GM12878 (cell line): ENCODE measurements at regions not wholly inside any gene's neighbourhood (a gene's known extent, or its start where the extent isn't known, plus 50 kb on each side); places are given as distances from the start of the nearest gene placed in this dataset.
A peak's percentile ranks its signal among the peaks of the same experiment; 100 is the strongest.

Experiments
- ATAC-seq: fragments of 200-7000 bp; cut with Tn5 transposase; 3 replicates; pipeline ENCODE4 v1.9.1; 2020; ENCODE audit warnings: mild to moderate bottlenecking, moderate library complexity
- BruUV-seq: library from RNA; stranded (reverse); fragments of 400-500 nt; replicated peaks from 2 replicates; lab custom pipeline; 2021; lab: Mats Ljungman, UMichigan
- CTCF ChIA-PET: fragments of 300-600 bp; sonication (Branson Sonifier 250); formaldehyde crosslinking; extraction: SDS; loops from one replicate; lab custom pipeline; 2021; ENCODE audit warnings: inconsistent platforms; lab: Yijun Ruan, JAX
- POLR2A ChIA-PET: fragments of 350-600 bp; formaldehyde crosslinking; extraction: SDS; loops from one replicate; lab custom pipeline; 2021; ENCODE audit warnings: inconsistent platforms; lab: Charles Lee
- RAD21 ChIA-PET: fragments of 300-600 bp; sonication (Branson Sonifier 250); formaldehyde crosslinking; loops from one replicate; lab custom pipeline; 2023; ENCODE audit warnings: antibody characterized with exemption; ENCODE audit not compliant: unreplicated experiment; lab: Charles Lee
- SMC1A ChIA-PET: fragments of 300-600 bp; sonication (Branson Sonifier 250); formaldehyde crosslinking; loops from one replicate; lab custom pipeline; 2023; ENCODE audit not compliant: unreplicated experiment, uncharacterized antibody; lab: Charles Lee
- DNase-seq: peaks from one replicate; pipeline ENCODE4 v3.0.0-alpha.2; 2011; ENCODE audit warnings: low read depth, low spot score
- FAIRE-seq: peaks from 3 replicates; lab custom pipeline; 2011; peaks lifted over from hg19 to GRCh38; lab: Jason Lieb, UNC
- H2AFZ ChIP-seq: 2 replicates; pipeline ENCODE4 v1.6.0; 2011; ENCODE audit warnings: low read depth, low read length, control low read depth; ENCODE audit not compliant: control insufficient read depth
- H3K27ac ChIP-seq: 2 replicates; pipeline ENCODE4 v1.5.1; 2011; ENCODE audit warnings: control low read depth; ENCODE audit not compliant: control insufficient read depth, insufficient read depth
- H3K27me3 ChIP-seq, 2 experiments: replicated peaks in 1 of 2; 2 replicates each; pipeline versions ENCODE4 v1.6.0 to v1.6.1; 2011; ENCODE audit warnings: low read length in 1 of 2; ENCODE audit not compliant: control insufficient read depth in 2 of 2, insufficient read depth in 2 of 2
- H3K36me3 ChIP-seq, 2 experiments: 2 replicates each; pipeline ENCODE4 v1.5.1; 2011; ENCODE audit warnings: low read length in 1 of 2; ENCODE audit not compliant: control insufficient read depth in 2 of 2, insufficient read depth in 2 of 2
- H3K4me1 ChIP-seq: 2 replicates; pipeline ENCODE4 v1.6.1; 2011; ENCODE audit warnings: mild to moderate bottlenecking, low read length, moderate library complexity, mixed read lengths; ENCODE audit not compliant: control insufficient read depth, insufficient read depth
- H3K4me2 ChIP-seq: 2 replicates; pipeline ENCODE4 v1.6.0; 2011; ENCODE audit warnings: control low read depth; ENCODE audit not compliant: control insufficient read depth, insufficient read depth
- H3K4me3 ChIP-seq: fragments of 200-600 bp; sonication (generic); 2 replicates; pipeline ENCODE4 v1.5.1; 2016
- H3K79me2 ChIP-seq: 2 replicates; pipeline ENCODE4 v1.6.0; 2011; ENCODE audit warnings: low read length; ENCODE audit not compliant: control insufficient read depth, insufficient read depth
- H3K9ac ChIP-seq: 2 replicates; pipeline ENCODE4 v1.8.0; 2011; ENCODE audit warnings: low read length, control low read depth, mixed read lengths; ENCODE audit not compliant: control insufficient read depth, insufficient read depth
- H3K9me3 ChIP-seq: replicated peaks from 3 replicates; pipeline ENCODE4 v1.5.1; 2011; ENCODE audit warnings: mild to moderate bottlenecking, low read length; ENCODE audit not compliant: control insufficient read depth, insufficient read depth
- H4K20me1 ChIP-seq: 2 replicates; pipeline ENCODE4 v1.6.0; 2011; ENCODE audit not compliant: control insufficient read depth, insufficient read depth
- MEF2A ChIP-seq: IDR thresholded peaks from 2 replicates; pipeline ENCODE4 v1.6.1; 2011; ENCODE audit warnings: low read depth, mild to moderate bottlenecking, low read length, moderate library complexity; ENCODE audit not compliant: insufficient read depth
- NFYB ChIP-seq: IDR thresholded peaks from 2 replicates; pipeline ENCODE4 v1.6.1; 2011; ENCODE audit warnings: low read depth, mild to moderate bottlenecking, low read length, improper control_type of control experiment, moderate library complexity; ENCODE audit not compliant: insufficient read depth
- YBX1 ChIP-seq: fragments of 450-650 bp; IDR thresholded peaks from 2 replicates; pipeline ENCODE4 v1.6.1; 2016; ENCODE audit warnings: antibody characterized with exemption
- ZNF24 ChIP-seq: fragments of 450-650 bp; IDR thresholded peaks from 2 replicates; pipeline ENCODE4 v1.6.1; 2017; ENCODE audit warnings: antibody characterized with exemption, mild to moderate bottlenecking
- WGBS: methylation state at CpG from one replicate; pipeline ENCODE4 v1.1.6; 2016; ENCODE audit warnings: low lambda C conversion rate; ENCODE audit not compliant: insufficient replicate concordance, insufficient coverage; ENCODE audit errors: missing lambda C conversion rate; 5-methylcytosine and 5-hydroxymethylcytosine counted together
- in situ Hi-C: fragments of 300-500 bp; cut with MboI; formaldehyde crosslinking; loops from 9 replicates; pipeline ENCODE4 v1.14.3; 2018; ENCODE audit warnings: mixed read lengths
- intact Hi-C: fragments of 100-400 bp; cut with micrococcal nuclease; formaldehyde crosslinking; loops from one replicate; pipeline ENCODE4 v1.14.2; 2022; ENCODE audit not compliant: unreplicated experiment
- TF ChIP-seq, protein P1 (sequence below): IDR thresholded peaks from 2 replicates; pipeline ENCODE4 v1.6.1; 2011; ENCODE audit warnings: mild to moderate bottlenecking, low read depth, low read length, moderate library complexity; ENCODE audit not compliant: insufficient replicate concordance
- TF ChIP-seq, protein P2 (sequence below): fragments of 450-650 bp; formaldehyde crosslinking; IDR thresholded peaks from 2 replicates; pipeline ENCODE4 v1.5.0; 2022; ENCODE audit warnings: mild to moderate bottlenecking, missing genetic modification characterization

DNA sequence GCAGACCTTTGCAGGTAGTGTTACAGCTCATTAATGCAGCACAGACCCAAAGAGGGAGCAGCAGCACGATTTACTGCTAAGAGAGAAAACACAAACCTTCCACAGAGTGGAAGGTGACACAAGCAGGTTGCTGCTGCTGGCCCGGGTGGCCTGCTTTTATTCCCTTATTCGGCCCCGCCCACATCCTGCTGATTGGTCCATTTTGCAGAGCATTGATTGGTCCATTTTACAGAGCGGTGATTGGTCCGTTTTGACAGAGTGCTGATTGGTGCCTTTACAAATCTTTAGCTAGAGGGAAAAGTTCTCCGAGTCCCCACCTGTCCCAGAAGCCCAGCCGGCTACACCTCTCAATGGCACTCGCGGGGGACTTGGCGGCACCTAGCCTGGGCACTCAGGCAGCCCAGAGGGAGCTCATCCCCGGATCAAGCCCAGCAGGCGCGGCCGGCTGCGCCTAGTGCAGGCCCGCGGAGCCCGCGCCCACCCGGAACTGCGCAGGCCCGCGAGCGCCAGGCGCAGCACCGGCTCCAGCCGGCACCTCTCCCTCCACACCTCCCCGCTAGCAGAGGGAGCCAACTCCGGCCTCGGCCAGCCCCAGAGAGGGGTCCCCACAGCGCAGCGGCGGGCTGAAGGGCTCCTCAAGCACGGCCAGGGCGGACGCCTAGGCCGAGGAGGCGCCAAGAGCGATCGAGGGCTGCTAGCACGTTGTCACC lies 825.6 kb upstream of the HS6ST1 start:
- FAIRE-seq = no peak
- RAD21 ChIA-PET = no interaction called here
- Histone ChIP-seq H3K27me3 (no peaks in the 10 kb centered on the region), H4K20me1 (no peaks in the 10 kb centered on the region), H3K9ac (no peak overlapping the region), H3K36me3 (no peaks in the 10 kb centered on the region), H3K27ac (no peak overlapping the region), H3K4me1 (no peaks in the 10 kb centered on the region), H3K4me2 (no peak overlapping the region), H2AFZ (no peak overlapping the region), H3K4me3 (no peak overlapping the region), H3K9me3 (peaks cover 2% of the 10 kb centered on the region; the same call in 2 of the 3 replicates), H3K79me2 (no peaks in the 10 kb centered on the region)
- TF ChIP-seq, protein P1, sequence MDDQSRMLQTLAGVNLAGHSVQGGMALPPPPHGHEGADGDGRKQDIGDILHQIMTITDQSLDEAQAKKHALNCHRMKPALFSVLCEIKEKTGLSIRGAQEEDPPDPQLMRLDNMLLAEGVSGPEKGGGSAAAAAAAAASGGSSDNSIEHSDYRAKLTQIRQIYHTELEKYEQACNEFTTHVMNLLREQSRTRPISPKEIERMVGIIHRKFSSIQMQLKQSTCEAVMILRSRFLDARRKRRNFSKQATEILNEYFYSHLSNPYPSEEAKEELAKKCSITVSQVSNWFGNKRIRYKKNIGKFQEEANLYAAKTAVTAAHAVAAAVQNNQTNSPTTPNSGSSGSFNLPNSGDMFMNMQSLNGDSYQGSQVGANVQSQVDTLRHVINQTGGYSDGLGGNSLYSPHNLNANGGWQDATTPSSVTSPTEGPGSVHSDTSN = no peak
- no peak for TF ChIP-seq MEF2A
- TF ChIP-seq ZNF24 = no peak
- TF ChIP-seq NFYB = peak; percentile 69; the same call in 1 of the 2 replicates
- no peak for TF ChIP-seq YBX1
- TF ChIP-seq, protein P2, sequence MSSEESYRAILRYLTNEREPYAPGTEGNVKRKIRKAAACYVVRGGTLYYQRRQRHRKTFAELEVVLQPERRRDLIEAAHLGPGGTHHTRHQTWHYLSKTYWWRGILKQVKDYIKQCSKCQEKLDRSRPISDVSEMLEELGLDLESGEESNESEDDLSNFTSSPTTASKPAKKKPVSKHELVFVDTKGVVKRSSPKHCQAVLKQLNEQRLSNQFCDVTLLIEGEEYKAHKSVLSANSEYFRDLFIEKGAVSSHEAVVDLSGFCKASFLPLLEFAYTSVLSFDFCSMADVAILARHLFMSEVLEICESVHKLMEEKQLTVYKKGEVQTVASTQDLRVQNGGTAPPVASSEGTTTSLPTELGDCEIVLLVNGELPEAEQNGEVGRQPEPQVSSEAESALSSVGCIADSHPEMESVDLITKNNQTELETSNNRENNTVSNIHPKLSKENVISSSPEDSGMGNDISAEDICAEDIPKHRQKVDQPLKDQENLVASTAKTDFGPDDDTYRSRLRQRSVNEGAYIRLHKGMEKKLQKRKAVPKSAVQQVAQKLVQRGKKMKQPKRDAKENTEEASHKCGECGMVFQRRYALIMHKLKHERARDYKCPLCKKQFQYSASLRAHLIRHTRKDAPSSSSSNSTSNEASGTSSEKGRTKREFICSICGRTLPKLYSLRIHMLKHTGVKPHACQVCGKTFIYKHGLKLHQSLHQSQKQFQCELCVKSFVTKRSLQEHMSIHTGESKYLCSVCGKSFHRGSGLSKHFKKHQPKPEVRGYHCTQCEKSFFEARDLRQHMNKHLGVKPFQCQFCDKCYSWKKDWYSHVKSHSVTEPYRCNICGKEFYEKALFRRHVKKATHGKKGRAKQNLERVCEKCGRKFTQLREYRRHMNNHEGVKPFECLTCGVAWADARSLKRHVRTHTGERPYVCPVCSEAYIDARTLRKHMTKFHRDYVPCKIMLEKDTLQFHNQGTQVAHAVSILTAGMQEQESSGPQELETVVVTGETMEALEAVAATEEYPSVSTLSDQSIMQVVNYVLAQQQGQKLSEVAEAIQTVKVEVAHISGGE (CRISPR knock-in tag) = no peak
- 66% methylated on average over 33 of the region's 42 CpGs for WGBS
- ATAC-seq = no peak
- no TSS peak for BruUV-seq
- POLR2A ChIA-PET = no interaction called here
- SMC1A ChIA-PET = interaction anchor here (1.2 to 1.7 kb wide), 2 partner anchors 10 to 25 kb away, joined by 3 to 4 read pairs; no protein-coding TSS in a partner anchor
- CTCF ChIA-PET = interaction anchor here (0.9 to 1.2 kb wide), 2 partner anchors 11 to 57 kb away, joined by 3 to 4 read pairs; no protein-coding TSS in a partner anchor
- no peak for DNase-seq
- intact Hi-C loops = no loop called here
- in situ Hi-C loops = no loop called here
